Ramos (cell line): ENCODE measurements at regions not wholly inside any gene's neighbourhood (a gene's known extent, or its start where the extent isn't known, plus 50 kb on each side); places are given as distances from the start of the nearest gene placed in this dataset.

Experiments
- in situ Hi-C: fragments of 300-500 bp; cut with MboI; formaldehyde crosslinking; loops from one replicate; pipeline ENCODE4 v1.14.3; 2022; ENCODE audit warnings: low sequenced_read_pairs; ENCODE audit not compliant: unreplicated experiment

- in situ Hi-C loops = no loop called here
Observed at GRCh38 chr18:56327191-56327885, 311.1 kb downstream of the TXNL1 start.

- in situ Hi-C loops = no loop called here
Observed at GRCh38 chr18:56326336-56327072, 311.9 kb downstream of the TXNL1 start.

DNA sequence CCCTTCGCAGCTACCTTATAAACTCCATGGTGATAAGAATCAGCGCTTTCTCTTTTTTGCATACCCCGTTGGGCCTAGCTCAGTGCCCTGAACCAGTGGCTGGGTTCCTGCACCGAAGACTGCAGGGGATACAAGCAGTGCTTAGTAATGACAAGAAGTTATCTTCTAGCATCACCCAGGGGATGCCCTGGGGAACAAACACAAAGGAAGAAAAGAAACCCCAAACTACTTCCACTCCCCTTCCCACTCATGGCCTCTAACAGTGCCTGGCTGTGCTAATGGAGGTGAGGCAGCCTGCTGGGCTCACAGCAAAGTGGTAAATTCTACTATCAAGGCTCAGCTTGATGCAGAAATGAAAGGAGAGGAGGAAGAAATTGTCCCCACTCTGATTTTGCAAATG, 314.7 kb downstream of the TXNL1 start:
- in situ Hi-C loops = no loop called here

DNA sequence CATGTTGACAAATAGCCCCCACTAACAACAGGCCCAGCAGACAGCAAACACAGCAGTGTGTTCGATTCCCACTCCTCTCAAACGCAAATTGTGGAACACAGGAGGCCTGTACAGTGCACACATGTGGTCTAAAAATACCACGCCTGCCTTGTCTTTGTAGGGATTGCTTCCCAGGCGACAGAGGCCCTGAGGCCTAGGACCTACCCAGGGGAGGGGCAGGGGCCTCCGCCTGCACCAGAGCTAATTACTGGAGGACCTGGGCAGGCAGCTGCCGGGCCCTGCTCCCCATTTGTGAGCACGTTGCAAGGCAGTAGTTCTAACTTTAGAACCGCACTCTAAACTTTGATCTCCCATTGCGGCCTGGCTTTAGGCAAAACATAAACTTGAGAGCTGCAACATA, 316.0 kb downstream of the TXNL1 start:
- in situ Hi-C loops = no loop called here

DNA sequence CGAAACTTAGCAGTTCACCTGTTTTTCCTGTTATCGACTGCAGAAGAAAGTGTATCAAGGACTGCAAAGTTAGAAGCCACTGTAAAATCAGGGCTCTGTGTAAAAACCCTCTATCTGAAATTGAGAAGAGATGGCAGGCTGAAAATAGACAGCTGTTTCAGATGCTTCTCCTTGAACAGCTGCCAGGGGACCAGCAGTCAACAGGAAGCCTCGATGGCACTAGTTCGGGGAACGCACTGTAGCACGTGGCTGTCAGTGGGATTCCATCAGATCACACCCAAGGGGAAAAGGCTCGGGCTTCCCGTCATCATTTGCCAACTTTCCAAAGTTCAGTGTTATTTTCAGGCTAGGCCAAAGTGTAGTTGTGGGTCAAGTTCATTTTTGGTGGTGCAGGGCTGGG, 316.9 kb downstream of the TXNL1 start:
- in situ Hi-C loops = no loop called here

DNA sequence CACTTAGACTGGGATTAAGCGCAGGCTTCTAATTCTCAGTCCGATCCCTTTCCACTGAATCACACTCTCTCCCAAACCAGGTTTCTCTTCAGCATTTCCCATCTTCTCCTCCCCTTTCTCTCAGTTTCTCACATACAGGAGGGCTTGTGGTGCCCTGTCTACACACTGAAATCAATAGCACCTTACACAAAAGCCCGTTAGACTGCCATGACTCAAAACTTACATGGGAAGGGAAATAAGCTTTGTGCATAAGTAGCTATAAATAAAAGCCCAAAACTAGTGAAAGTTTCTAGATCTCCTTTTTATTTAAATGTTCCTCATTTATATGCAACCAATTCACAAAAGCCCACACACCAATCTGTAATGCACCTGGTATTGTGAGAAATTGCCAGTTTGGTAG, 318.4 kb downstream of the TXNL1 start:
- in situ Hi-C loops = no loop called here

DNA sequence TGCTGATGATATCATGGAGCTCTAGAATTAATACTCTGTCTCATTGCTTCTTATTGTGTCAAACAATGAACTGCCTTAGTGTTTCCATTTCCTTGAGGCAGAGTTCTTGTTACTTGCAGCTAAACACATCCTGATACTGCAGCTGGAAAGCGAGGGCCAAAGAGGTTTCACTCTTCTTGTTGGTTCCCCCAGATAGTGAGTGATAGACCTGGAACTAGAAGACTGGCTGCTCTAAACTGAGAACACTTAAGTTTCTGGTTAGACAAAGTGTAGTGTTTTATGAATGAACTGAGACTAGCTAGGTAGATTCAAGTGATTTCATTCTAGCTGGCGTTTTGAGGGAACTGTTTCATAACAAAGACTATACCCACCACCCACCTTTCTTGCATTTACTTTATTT, 321.7 kb downstream of the TXNL1 start:
- in situ Hi-C loops = no loop called here

DNA sequence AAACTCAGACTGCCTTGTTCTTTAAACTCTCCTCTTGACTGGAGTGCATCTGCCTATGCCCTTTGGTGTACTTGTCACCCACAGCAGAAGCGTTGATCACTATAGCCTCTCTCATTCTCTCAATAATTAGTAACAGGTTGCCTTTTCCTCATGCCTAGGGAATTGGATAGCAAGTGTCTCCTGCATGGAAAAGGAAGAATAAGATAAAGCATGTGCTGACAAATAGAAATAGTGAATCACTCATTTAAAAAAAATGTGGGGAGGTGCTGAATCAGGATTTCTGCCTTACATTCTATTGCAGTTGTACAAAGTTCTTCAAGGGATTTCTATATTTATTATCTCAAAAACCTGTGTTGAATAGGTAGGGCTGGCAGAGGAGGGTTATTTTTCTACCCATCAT, 323.0 kb downstream of the TXNL1 start:
- in situ Hi-C loops = no loop called here

GRCh38 chr18:56314396-56314795, 324.0 kb downstream of the TXNL1 start:
- in situ Hi-C loops = no loop called here

GRCh38 chr18:56312551-56313335, 325.6 kb downstream of the TXNL1 start:
- in situ Hi-C loops = no loop called here

GRCh38 chr18:56309104-56309503, 329.3 kb downstream of the TXNL1 start:
- in situ Hi-C loops = no loop called here

DNA sequence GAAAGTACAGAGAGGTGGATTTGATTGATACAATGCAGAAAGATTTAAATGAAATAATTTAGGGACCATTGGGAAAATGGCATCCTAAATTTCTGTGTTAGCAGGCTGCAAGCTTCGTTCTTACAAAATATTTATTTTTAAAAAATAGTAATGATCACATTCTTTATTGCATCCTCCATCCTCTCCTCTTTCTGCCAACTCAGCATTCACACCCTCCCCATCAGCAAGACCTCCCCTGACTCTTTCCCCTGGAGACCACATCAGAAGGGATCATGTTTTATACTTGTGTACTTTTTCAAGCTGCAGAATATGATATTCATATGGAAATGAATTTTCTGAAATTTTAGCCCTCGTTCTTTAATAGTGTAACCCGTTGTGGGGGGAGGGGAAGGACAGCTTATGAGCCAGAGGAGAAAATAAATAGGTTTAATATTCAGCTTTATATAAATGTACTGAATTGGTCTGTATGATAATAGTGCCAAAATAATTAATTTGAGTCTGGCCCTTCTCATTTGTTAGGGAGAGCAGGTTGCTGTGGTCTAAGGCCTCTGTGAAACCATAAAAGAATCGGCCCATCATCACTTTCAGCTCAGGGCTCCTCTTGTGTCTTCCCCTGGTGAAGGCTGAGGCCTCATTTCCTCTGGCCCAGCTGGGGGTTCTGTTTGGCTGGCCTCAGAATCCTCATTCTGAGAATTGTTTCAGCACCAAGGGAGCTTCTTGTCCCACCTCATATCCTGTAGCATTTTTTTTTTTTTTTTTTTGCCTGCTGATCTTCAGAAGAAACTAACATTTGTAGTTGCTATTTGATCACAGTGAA, 330.8 kb downstream of the TXNL1 start:
- in situ Hi-C loops = no loop called here

DNA sequence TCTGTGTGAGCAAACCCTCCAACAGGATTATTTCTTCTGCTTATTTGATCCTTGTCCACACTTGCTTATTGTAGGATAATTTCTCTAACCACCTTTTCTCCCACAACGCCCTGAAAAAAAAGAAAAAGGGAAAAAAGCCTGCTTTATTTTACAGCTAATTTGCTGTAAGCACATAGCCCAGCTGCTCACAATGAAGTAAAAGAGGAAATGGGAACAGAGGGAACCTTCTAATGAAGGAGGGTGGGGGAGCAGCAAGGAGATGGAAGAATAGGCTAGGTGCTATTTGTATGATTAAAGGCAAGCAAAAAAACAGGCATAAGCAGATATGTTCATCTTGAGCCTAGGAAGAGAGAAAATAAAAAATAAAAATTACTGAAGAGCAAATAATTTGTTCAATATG, 331.6 kb downstream of the TXNL1 start:
- in situ Hi-C loops = no loop called here

GRCh38 chr18:56305583-56305982, 332.8 kb downstream of the TXNL1 start:
- in situ Hi-C loops = no loop called here

DNA sequence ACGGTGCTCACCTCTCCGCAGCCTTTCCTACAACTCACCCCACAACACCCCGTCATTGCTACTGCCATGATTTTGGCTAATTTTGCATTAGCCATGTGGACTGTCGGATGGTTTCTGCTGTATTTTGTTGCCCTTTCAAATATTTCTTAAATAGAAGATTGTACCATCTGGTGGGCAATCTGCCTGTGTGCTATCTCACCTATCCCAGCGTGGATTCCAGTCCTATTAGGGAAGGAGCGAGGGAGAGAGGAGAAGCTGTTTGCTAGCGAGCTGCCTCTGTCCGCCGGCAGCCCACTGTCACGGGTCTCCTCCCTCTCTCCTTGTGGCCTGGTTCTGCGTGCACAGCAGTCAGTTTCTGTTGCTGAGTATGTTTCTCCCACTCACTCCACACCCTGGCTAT, 336.2 kb downstream of the TXNL1 start:
- in situ Hi-C loops = no loop called here

DNA sequence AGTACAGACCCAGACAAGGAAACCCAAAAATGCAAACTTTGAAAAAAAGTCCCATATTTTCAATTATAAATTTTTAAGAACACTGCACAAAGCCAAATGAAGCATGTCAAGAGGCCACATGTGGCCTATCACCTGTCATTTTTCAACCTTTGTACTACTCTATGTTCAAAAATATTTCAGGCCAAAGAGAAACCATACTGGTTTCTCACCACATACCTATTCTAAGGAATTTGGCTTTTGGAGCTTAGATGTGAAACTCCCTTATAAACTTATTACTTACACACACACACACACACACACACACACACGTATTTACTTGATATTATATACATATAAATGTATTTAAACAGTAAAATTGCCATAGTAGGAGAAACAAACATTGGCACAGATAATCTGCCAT, 338.7 kb downstream of the TXNL1 start:
- in situ Hi-C loops = no loop called here

- in situ Hi-C loops = no loop called here
Observed at GRCh38 chr18:56298935-56299334, 339.5 kb downstream of the TXNL1 start.

GRCh38 chr18:56296381-56296780, 342.0 kb downstream of the TXNL1 start:
- in situ Hi-C loops = no loop called here

DNA sequence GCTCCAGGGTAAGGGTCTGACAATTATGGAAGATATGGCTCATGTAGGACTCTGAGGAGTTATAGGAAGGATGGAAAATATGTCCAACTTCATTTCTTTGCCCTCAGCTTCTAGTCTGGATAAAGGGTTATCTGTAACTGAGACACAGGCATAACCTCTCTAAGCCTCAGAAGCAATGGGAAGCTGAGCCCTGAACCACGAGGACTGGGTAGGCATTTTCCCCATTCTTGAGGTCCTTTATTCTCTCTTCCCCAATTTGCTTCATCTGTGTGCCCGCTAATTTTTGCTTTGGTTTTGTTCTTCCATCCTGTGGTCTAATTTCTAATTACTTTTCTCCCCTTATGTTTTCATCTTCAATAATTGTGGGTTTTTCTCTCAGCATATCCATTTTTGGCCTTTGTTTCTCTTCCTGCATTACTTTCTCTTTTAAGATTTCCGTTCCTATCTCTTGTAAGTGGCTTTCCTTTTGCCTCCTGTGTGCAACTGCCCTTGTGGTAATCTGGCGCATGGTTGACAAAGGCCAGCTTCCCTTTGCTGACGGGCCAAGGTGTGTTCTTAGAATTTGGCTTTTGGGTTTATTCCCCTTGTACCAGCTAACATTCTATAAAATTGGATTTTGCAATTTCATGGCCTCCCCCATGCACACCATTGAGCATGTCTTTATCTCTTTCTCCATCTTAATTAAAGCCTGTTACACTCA, 343.8 kb downstream of the TXNL1 start:
- in situ Hi-C loops = no loop called here

DNA sequence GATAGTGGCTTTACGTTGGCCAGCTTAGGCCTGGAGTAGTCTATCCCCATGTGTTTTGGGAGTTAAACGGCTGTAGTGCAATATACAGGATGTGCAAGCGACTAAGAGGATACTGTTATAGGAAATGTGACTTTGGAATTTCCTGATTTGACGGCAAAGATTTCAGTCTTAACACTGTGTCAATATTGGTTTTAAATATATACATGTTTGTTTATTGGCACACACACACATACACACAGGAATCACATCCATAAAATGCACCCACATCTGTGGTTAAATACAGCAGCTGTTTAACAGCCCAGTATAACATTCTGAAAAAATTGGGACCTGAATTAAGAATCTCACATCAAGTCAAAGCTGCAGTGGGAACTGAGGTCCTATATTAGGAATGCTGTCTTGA, 347.1 kb downstream of the TXNL1 start:
- in situ Hi-C loops = no loop called here
